ACHN (cell line): ENCODE measurements at regions not wholly inside any gene's neighbourhood (a gene's known extent, or its start where the extent isn't known, plus 50 kb on each side); places are given as distances from the start of the nearest gene placed in this dataset.

Experiments
- DNase-seq: peaks from one replicate; pipeline ENCODE4 v3.0.0-alpha.2; 2015
- in situ Hi-C: cut with HindIII; loops from 2 replicates; pipeline ENCODE4 v1.10.0; 2017; ENCODE audit warnings: low sequenced_read_pairs, low pct_ligation_motif_present, low pct_unique_long_range_greater_than_20kb

- in situ Hi-C loops = no loop called here
- no peak for DNase-seq
Measured at GRCh38 chr13:50687545-50687944, 155.9 kb downstream of the DLEU7 start.

- no peak for DNase-seq
- in situ Hi-C loops = no loop called here
Measured at GRCh38 chr13:50690006-50690405, 153.5 kb downstream of the DLEU7 start.

- DNase-seq = no peak
- in situ Hi-C loops = no loop called here
Measured at GRCh38 chr13:50691176-50691680, 152.3 kb downstream of the DLEU7 start.

GRCh38 chr13:50691681-50692263 lies 151.7 kb downstream of the DLEU7 start:
- in situ Hi-C loops = no loop called here
- no peak for DNase-seq

- in situ Hi-C loops = no loop called here
- no peak for DNase-seq
Measured at GRCh38 chr13:50692396-50692915, 151.0 kb downstream of the DLEU7 start.

GRCh38 chr13:50693727-50694126 lies 149.8 kb downstream of the DLEU7 start:
- DNase-seq = no peak
- in situ Hi-C loops = no loop called here

- DNase-seq = no peak
- in situ Hi-C loops = no loop called here
Measured at GRCh38 chr13:50697746-50698539, 145.5 kb downstream of the DLEU7 start.

- in situ Hi-C loops = no loop called here
Measured at GRCh38 chr13:50699874-50700663, 143.4 kb downstream of the DLEU7 start.

GRCh38 chr13:50700664-50701305 lies 142.7 kb downstream of the DLEU7 start:
- in situ Hi-C loops = no loop called here
- no peak for DNase-seq

More at GRCh38 chr13:50699874-50700663, 143.4 kb downstream of the DLEU7 start:
- DNase-seq = no peak

- in situ Hi-C loops = no loop called here
- no peak for DNase-seq
Measured at GRCh38 chr13:50701469-50701868, 142.0 kb downstream of the DLEU7 start.

GRCh38 chr13:50706505-50706904 lies 137.0 kb downstream of the DLEU7 start:
- in situ Hi-C loops = no loop called here
- DNase-seq = no peak

GRCh38 chr13:50707628-50708027 lies 135.9 kb downstream of the DLEU7 start:
- no peak for DNase-seq
- in situ Hi-C loops = no loop called here

GRCh38 chr13:50708461-50708860 lies 135.0 kb downstream of the DLEU7 start:
- in situ Hi-C loops = no loop called here
- no peak for DNase-seq

GRCh38 chr13:50709058-50709457 lies 134.4 kb downstream of the DLEU7 start:
- in situ Hi-C loops = no loop called here
- DNase-seq = no peak

GRCh38 chr13:50711131-50711815 lies 132.2 kb downstream of the DLEU7 start:
- in situ Hi-C loops = no loop called here
- DNase-seq = no peak

- no peak for DNase-seq
- in situ Hi-C loops = no loop called here
Measured at GRCh38 chr13:50711996-50712395, 131.5 kb downstream of the DLEU7 start.

GRCh38 chr13:50712456-50712855 lies 131.0 kb downstream of the DLEU7 start:
- in situ Hi-C loops = no loop called here
- no peak for DNase-seq

GRCh38 chr13:50712881-50713280 lies 130.6 kb downstream of the DLEU7 start:
- in situ Hi-C loops = no loop called here
- no peak for DNase-seq
